ENCODE measurements at regions not wholly inside any gene's neighbourhood (a gene's known extent, or its start where the extent isn't known, plus 50 kb on each side); places are given as distances from the start of the nearest gene placed in this dataset.
"Not testable (repeated sequence)": the region's sequence is repeated elsewhere in the genome, so short reads cannot be mapped to it uniquely, and the experiment has no call there.

DNA sequence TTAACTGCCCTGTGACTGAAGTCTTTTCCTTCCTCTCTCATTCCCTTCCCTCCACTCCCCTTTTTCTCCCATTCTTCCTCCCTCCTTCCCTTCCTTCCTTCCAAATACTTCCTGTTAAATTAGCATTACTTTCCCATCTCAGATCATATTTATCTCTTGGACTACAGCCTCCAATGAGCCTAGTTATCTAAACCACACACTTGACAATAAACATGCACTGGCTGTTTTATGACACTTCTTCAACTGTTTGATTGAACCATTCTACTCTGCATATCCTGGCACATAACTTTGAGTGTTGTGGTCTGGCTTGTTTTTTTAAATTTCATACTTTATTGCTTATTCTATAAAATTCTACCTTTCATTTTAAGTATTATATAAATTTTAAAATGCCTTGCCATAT lies 1860.8 kb upstream of the LRRTM1 start:
- no peak for DNase-seq

DNA sequence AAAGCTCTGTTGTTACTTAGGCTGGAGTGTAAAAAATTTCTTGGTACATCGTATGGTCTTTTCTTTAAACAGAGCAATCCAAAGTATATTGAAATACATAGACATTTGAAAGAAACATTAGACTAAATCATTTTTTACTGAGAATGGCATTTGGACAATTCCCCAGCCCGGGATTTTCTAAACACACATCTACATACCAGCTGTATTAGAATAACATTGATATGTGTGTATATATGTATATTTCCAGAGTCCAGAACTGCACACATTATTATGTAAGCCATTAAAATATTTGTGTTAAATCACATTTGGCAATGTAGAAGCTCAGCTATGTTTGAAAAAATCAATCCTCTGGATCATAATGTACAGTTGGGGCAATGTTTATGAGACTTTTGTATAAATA lies 1853.6 kb upstream of the LRRTM1 start:
- DNase-seq, result no peak

DNA sequence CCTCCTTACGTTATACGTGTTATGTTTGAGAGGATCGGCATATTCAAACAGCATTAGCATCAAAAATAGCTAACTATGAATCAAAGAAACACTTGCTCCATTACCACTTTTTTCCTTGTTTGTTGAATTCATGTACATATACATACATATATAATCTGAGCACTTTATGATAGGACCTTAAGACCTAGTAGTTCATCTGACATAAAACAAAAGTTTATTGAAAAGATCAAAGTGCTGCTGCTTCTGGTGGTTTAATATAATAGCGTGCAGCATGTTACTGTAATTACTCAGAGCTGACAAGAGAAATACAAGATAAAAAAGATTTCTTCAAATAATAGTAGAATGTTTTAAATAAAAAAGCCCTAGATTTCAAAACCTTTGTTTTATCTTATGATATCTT lies 1850.9 kb upstream of the LRRTM1 start:
- no peak for DNase-seq

DNA sequence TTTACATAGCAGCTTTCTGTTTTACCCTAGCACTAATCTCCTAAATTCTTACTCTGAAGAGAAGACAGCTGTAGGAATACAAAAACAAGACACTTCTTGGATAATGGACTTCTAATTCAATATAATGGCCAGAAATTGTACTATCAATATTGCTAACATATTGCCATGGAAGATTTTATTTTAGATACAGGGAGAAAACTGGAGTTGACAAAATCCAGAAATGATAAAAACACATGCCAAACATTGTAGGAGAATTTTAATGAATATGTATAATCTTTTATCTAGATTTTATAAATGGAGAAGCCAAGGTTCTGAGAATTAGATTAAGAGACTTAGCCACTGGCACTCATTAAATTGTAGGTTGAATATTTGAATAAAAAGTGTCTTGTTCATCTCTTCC lies 1838.8 kb upstream of the LRRTM1 start:
- no peak for DNase-seq

DNA sequence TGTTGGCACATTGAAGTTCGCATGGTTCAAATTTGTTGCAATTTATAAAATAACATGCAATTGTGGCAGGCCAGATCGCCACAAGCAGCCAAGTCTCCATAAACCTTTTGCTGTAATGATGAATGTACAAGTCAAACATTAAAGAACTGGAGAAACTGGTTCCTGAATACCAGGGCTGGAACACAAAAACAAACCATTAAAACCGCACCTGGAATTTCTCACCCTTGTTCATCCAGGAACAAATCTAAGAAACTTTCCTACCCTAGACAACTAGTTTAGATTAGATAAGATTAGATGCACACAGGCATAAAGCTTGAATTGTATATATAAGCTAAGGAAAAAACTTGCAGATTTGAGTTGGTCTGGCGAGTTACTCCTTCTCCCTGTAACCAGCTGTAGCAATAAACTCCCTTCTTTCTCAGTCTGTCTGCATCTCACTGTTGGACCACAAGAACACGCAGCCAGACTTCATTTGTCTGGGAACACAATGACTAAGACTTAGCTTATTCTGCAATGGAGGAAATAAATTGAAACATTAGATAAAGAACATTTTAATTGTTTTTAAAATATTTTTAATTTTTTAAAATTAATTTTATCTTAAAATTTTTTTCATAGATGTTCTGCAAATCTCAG lies 1835.5 kb upstream of the LRRTM1 start:
- DNase-seq, result no peak

DNA sequence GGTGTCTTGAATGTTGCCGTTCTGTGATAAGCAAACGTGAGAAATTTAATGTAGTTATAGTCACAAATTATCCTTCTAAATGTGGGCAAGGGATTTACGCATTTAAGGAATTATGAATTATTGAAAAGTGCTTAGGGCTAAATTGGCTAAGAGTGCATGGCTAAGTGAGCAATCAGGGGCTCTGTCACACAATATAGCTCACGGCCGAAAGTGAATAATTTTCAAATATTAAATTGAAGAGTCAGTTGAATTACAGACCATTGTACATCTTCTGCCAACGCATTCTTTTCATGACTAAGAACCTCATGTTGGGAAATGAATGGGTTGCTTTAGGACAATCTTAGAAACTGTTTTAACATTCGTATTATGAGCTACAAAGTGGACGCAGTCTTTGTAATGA lies 1832.9 kb upstream of the LRRTM1 start:
- DNase-seq, result no peak

DNA sequence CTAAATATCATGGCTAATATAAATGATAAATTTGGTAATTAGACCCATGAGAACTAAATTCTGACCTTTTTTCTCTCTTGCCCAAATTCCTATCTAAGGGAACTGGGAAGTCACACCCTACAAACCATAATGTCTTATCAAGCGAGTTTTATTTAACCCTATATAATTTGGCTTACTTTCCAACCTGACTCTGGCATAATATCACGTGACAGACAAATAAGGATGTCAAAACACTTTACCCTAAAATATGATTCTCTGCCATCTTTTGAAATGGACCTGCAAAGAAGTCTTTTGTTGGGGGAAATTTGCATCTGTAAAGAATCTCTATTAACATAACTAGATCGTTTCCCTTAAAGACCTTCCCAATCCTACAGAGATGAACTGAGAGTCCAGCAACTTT lies 1823.5 kb upstream of the LRRTM1 start:
- DNase-seq, result no peak

GRCh38 chr2:82124629-82125028 lies 1820.1 kb upstream of the LRRTM1 start:
- DNase-seq, result no peak

DNA sequence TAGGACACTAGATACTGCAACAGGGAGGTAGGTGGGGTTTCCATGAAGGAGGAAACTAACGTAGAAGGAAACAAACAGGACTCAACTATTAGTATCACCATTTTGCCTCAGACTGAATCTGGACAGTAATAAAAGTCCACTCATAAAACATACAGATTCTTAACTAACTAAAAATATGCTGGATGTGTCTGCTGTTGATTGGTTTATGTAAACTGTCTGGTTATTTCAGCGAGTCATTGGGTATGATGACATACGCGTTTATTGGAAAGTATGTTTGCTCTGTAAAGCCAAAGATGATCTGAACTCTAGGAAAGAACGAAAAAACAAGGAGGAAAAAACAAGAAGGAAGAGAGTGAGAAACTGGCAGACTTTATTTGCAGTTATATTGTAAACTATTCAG lies 1816.1 kb upstream of the LRRTM1 start:
- no peak for DNase-seq

DNA sequence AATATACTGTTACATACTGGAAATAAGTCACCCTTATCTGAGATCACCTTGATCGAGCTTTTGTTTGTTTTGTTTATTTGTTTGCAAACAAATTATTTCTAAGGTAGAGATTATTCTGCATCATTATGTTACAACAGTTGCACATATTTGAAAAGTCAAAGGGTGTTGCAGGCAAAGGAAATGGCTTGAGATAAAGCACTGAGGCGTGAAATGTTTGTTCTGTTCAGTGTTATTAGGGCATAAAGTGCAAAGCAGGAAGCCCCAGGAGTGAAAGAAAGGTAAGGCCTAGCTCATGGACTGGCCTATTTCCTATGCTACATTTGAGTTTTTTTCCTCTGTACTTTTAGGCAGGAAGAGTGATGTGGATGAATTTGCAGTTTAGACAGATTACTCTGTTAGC lies 1815.6 kb upstream of the LRRTM1 start:
- no peak for DNase-seq

DNA sequence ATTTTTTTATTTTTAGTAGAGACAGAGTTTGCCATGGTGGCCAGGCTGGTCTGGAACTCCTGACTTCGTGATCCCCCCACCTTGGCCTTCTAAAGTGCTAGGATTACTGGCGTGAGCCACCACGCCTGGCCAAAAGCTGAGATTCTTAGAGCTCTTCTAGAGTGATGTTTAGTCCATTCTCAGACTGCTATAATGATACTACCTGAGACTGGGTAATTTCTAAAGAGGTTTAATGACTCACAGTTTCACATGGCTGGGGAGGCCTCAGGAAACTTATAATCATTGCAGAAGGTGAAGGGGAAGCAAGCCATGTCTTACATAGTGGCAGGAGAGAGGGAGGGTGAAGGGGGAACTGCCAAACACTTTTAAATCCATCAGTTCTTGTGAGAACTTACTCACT lies 1804.9 kb upstream of the LRRTM1 start:
- no peak for DNase-seq

DNA sequence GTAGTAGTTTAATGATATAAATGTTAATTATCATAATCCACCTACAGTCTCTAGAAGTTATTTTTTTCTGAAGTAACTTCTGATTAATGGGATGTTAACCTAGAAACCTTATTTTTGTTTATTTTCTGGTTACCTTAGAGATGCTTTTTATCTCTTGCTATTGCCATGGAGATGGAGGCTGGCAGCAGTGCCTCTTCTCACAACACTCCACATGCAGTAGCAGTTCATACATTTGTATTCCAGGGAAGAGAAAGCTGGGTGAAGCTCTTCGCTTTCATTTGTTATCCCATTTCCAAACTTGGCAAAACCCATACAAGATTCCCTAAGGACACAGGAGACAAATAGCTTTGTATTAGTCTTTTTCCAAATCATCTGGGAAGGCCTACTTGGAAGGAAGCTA lies 1794.1 kb upstream of the LRRTM1 start:
- DNase-seq, result no peak

- no peak for DNase-seq
These were observed 1785.0 kb upstream of the LRRTM1 start for GRCh38 chr2:82089518-82089917.

GRCh38 chr2:82084679-82085392 lies 1780.3 kb upstream of the LRRTM1 start:
- no peak for DNase-seq

GRCh38 chr2:82075875-82076274 lies 1771.3 kb upstream of the LRRTM1 start:
- no peak for DNase-seq

DNA sequence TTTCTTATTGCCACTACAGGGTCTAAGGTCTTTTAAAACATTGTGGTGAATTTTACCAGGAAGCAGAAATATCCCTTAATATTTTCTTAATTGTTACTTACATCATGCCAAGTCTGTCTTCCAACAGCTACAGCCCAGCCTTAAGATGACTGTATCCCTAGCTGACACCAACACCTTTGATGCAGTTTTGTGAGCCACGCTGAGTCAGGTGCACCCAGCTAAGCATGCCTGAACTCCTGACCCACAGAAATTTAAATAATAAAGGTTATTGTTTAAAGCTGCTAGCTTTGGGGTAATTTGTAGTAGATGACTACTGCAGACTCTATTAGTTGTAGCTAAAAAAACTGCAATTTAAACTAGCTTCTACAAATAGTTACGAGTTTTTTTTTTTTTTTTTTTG lies 1757.9 kb upstream of the LRRTM1 start:
- no peak for DNase-seq

DNA sequence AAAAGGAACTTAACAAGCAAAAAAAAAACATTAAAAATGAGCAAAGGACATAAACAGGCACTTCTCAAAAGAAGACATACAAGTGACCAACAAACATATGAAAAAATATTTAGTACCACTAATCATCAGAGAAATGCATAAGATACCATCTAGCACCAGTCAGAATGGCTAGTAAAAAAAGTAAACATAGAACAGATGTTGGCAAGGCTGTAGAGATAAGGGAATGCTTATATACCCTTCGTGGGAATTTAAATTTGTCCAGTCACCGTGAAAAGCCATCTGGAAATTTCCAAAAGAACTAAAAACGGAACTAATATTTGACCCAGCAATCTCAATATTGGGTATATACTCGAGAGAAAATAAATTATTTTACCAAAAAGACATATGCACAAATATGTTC lies 1751.3 kb upstream of the LRRTM1 start:
- no peak for DNase-seq

DNA sequence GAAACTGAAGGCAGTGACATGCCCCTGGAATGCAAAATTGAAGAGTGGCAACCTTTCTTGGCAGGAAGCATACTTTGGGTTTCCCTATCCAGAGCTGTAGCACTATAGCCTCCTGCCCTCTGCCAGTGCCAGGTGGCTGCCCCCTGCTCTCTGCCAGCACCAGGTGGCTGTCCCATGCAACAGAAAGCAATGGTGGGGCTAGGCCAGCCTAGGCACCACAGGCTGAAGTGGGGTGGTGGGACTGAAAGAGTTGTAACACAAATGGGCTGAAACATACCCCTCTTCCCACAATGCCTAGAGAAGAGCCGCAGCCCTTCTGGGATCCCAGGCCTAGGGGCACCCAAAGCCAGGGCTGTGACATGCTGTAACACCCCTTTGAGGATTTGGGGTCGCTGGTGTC lies 1739.3 kb upstream of the LRRTM1 start:
- DNase-seq, result no peak

- DNase-seq, result no peak
These were observed 1723.5 kb upstream of the LRRTM1 start for GRCh38 chr2:82027921-82028615.

DNA sequence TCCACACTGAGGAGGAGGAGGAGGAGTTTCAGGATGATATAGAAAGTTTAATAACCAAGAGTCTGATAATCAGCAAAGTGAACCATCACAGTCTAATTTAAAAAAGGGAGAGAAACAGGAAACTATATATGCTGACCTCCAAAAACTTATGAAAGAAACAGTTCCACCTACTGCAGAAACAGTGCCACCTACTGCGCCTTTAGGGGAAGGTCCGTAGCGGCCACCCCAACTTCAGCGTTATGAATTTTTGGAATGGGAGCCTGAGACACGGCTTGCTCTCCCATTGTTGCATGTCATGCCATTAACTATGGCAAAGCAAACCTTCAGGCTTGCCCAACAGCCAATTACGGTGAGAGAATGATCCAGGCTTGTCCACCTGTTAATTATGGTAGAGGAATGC lies 1719.2 kb upstream of the LRRTM1 start:
- DNase-seq, result no peak

- no peak for DNase-seq
These were observed 1709.1 kb upstream of the LRRTM1 start for GRCh38 chr2:82013641-82014040.

GRCh38 chr2:82007071-82007664 lies 1702.6 kb upstream of the LRRTM1 start:
- no peak for DNase-seq

- not testable (repeated sequence) for DNase-seq
These were observed 1701.3 kb upstream of the LRRTM1 start for GRCh38 chr2:82005889-82006288.

DNA sequence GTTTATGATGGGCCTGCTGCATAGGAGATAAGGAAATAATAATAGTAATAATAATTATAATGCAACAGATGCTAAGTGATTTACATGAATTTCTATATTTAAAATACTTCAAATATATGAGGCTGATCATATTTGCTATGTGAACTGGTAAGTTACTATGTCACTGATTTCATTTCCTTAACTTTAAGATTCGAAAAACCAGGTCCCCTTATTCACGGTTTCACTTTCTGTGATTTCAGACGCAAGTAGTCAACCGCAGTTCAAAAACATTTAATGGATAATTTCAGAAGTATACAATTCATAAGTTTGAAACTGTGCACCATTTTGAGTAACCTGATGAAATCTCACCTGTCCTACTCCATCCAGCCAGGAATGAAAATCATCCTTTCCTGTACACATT lies 1697.1 kb upstream of the LRRTM1 start:
- no peak for DNase-seq

Measured in T-helper 1 cell (primary cell).